Body of pancreas (tissue), 4 donors: ENCODE measurements at regions not wholly inside any gene's neighbourhood (a gene's known extent, or its start where the extent isn't known, plus 50 kb on each side); places are given as distances from the start of the nearest gene placed in this dataset.

ENCODE experiments used
- CTCF ChIP-seq, 7 experiments: fragments of 450-650 bp in 4 of 7; fragments of 200-600 bp in 3 of 7; sonication (generic) in 3 of 7; IDR thresholded peaks; one replicate each; pipeline ENCODE4 v1.5.1; 2016 to 2019; ENCODE audit warnings: antibody characterized with exemption in 7 of 7
- POLR2A ChIP-seq, 3 donors: fragments of 450-650 bp; IDR thresholded peaks; one replicate each; pipeline ENCODE4 v1.6.1; 2016; ENCODE audit warnings: antibody characterized with exemption in 3 of 3, mild to moderate bottlenecking in 2 of 3

- TF ChIP-seq CTCF (IDR thresholded peaks at IDR 0.05) (no peak), POLR2A (IDR thresholded peaks at IDR 0.05) (no peak)
These were observed 124.3 kb upstream of the PRICKLE2 start for GRCh38 chr3:64349551-64349950.
